Gastrocnemius medialis (tissue), 4 donors: ENCODE measurements at regions not wholly inside any gene's neighbourhood (a gene's known extent, or its start where the extent isn't known, plus 50 kb on each side); places are given as distances from the start of the nearest gene placed in this dataset.

Source experiments
- POLR2A ChIP-seq, 2 donors: fragments of 450-650 bp; IDR thresholded peaks; one replicate each; pipeline ENCODE4 v1.6.1; 2017; ENCODE audit warnings: antibody characterized with exemption in 2 of 2, mild to moderate bottlenecking in 2 of 2, moderate library complexity in 2 of 2
- TF ChIP-seq, protein P1 (sequence below), 5 experiments: fragments of 450-650 bp in 3 of 5; fragments of 200-600 bp in 2 of 5; sonication (generic) in 2 of 5; IDR thresholded peaks in 4 of 5; conservative IDR thresholded peaks in 1 of 5; 1 replicate in 4 of 5; 2 replicates in 1 of 5; pipeline ENCODE4 v1.5.1; 2016 to 2019; ENCODE audit warnings: antibody characterized with exemption in 5 of 5, mild to moderate bottlenecking in 3 of 5, moderate library complexity in 3 of 5

DNA sequence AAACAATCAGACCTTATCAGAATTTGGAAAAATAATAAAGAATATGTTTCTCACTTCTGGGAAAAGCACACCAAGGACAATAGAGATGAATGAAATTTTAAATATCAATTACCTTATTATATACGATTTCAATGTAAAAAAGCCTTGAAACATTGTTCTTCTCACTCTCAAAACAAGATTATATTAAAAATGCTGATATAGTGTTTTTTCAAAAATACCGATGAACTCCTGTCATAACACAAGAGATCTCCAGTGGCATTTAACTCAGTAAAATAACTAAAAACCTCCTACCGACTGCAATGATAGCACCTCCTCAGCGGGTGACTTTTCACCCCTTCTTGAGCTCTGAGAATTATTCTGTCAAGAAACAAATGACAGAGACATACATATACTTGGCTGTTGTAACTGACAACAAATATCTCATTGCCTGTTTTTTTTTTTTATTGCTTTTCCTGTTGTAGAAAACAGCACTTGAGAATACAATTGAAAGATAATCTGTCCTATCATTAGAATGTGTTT lies 1237.3 kb downstream of the C4orf33 start:
- TF ChIP-seq, protein P1, sequence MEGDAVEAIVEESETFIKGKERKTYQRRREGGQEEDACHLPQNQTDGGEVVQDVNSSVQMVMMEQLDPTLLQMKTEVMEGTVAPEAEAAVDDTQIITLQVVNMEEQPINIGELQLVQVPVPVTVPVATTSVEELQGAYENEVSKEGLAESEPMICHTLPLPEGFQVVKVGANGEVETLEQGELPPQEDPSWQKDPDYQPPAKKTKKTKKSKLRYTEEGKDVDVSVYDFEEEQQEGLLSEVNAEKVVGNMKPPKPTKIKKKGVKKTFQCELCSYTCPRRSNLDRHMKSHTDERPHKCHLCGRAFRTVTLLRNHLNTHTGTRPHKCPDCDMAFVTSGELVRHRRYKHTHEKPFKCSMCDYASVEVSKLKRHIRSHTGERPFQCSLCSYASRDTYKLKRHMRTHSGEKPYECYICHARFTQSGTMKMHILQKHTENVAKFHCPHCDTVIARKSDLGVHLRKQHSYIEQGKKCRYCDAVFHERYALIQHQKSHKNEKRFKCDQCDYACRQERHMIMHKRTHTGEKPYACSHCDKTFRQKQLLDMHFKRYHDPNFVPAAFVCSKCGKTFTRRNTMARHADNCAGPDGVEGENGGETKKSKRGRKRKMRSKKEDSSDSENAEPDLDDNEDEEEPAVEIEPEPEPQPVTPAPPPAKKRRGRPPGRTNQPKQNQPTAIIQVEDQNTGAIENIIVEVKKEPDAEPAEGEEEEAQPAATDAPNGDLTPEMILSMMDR (IDR thresholded peaks at IDR 0.05 in 4 of 5, conservative IDR thresholded peaks at IDR 0.05 in 1 of 5): no peak
- TF ChIP-seq POLR2A (IDR thresholded peaks at IDR 0.05): no peak
